ENCODE measurements at regions not wholly inside any gene's neighbourhood (a gene's known extent, or its start where the extent isn't known, plus 50 kb on each side); places are given as distances from the start of the nearest gene placed in this dataset.

DNA sequence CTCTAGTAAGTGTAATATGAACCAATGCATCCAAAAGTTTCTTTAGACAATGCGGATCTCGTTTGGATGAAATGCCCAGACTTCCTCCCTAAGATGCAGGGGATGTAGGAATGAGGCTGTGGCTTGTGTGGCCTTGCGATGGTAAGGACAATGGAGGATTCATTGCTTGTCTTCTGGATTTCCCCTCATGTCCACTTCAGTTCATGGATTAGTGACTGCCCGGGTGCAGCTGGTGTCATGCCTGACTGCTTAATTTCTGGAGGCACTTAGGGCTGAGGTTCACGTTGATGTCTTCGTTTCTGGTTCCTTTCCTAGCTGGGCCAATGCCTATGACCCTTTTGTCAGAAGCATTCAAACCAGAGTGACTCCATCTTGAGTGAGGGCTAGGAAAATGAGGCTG lies 93.8 kb downstream of the SCP2D1 start:
- TF ChIP-seq, protein P1, sequence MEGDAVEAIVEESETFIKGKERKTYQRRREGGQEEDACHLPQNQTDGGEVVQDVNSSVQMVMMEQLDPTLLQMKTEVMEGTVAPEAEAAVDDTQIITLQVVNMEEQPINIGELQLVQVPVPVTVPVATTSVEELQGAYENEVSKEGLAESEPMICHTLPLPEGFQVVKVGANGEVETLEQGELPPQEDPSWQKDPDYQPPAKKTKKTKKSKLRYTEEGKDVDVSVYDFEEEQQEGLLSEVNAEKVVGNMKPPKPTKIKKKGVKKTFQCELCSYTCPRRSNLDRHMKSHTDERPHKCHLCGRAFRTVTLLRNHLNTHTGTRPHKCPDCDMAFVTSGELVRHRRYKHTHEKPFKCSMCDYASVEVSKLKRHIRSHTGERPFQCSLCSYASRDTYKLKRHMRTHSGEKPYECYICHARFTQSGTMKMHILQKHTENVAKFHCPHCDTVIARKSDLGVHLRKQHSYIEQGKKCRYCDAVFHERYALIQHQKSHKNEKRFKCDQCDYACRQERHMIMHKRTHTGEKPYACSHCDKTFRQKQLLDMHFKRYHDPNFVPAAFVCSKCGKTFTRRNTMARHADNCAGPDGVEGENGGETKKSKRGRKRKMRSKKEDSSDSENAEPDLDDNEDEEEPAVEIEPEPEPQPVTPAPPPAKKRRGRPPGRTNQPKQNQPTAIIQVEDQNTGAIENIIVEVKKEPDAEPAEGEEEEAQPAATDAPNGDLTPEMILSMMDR (conservative IDR thresholded peaks at IDR 0.05; ENCODE audit: low read length): no peak
- H3K4me3 ChIP-seq (ENCODE audit: low read length): no peak overlapping the region
- DNase-seq (ENCODE audit: low read depth): no peak

DNA sequence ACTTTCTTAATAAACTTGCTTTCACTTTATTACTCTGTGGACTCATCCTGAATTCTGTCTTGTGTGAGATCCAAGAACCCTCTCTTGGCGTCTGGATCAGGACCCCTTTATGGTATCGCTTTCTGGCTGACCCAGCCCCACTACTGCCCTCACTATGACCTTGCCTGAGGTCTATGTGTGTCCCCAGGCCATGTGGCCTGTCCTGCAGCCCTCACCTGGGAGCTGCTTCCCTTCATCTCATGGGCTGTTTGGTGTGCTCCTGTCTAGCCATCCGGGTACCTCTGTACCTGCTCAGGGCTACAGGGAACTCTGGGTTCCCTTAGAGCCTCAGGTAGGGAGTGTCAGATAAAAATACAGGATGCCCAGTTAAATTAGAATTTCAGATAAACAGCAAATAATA lies 94.5 kb downstream of the SCP2D1 start:
- DNase-seq (ENCODE audit: low read depth): no peak
- no peak overlapping the region for H3K4me3 ChIP-seq (ENCODE audit: low read length)
- TF ChIP-seq, protein P1 (conservative IDR thresholded peaks at IDR 0.05; ENCODE audit: low read length): no peak

DNA sequence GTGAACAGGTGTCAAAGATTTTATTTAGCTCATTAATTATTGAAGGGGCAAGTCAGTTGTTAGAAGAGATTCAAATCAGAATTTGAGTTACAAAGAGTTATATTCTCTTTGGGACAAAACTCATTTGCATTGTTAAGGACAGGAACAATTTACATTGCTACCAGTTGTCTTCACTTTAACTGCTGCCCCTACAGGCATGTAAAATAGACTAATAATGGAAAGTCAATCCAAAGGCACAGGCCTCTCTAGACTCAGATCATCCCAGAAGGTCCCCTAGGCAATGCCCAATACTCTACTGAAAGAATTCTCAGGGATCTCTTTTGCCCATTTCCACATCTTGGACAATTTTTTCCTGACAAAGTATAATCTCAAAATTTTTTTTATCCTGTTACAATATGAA lies 95.7 kb downstream of the SCP2D1 start:
- DNase-seq (ENCODE audit: low read depth): no peak
- H3K4me3 ChIP-seq (ENCODE audit: low read length): no peak overlapping the region
- TF ChIP-seq, protein P1 (conservative IDR thresholded peaks at IDR 0.05; ENCODE audit: low read length): no peak

DNA sequence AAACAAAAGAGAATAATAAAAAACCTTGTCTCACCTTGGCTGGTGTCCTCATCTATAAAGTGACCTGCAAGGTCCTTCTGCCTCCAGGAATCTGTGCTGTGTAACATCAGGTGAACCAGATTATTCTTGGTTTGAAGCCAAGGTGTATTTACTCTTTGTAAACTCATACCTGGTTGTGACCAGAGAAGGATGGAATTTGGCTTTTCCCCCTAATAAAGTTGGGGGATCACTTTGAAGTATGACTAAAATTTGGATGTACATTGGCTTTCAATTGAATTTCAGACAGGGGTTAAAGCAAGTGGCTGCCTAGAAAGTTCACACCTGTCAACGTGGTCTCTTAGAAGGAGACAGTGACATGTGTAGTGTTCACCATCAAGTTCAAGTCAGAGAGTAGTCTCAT lies 100.1 kb downstream of the SCP2D1 start:
- H3K4me3 ChIP-seq (ENCODE audit: low read length): no peak overlapping the region
- TF ChIP-seq, protein P1 (conservative IDR thresholded peaks at IDR 0.05; ENCODE audit: low read length): no peak
- no peak for DNase-seq (ENCODE audit: low read depth)

DNA sequence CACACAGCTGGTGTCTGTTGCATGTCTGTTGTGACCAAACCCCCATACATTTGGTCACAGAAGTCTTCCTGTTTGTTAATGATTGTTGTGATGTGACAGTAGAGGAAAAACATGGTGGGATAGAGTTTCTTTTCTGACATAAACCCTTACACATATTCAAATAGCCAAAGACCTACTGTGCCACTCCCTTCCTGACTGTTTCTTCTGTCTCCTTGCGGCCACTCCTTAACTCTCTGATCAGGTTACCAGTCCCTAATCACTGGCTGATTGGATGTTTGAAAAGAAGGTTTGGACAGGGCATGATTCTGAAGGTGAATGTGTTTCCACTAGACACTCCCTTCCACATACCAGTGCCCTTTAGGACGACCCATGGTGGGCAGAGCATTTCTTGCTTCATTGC lies 101.2 kb downstream of the SCP2D1 start:
- H3K4me3 ChIP-seq (ENCODE audit: low read length): no peak overlapping the region
- DNase-seq (ENCODE audit: low read depth): no peak
- TF ChIP-seq, protein P1 (conservative IDR thresholded peaks at IDR 0.05; ENCODE audit: low read length): no peak

DNA sequence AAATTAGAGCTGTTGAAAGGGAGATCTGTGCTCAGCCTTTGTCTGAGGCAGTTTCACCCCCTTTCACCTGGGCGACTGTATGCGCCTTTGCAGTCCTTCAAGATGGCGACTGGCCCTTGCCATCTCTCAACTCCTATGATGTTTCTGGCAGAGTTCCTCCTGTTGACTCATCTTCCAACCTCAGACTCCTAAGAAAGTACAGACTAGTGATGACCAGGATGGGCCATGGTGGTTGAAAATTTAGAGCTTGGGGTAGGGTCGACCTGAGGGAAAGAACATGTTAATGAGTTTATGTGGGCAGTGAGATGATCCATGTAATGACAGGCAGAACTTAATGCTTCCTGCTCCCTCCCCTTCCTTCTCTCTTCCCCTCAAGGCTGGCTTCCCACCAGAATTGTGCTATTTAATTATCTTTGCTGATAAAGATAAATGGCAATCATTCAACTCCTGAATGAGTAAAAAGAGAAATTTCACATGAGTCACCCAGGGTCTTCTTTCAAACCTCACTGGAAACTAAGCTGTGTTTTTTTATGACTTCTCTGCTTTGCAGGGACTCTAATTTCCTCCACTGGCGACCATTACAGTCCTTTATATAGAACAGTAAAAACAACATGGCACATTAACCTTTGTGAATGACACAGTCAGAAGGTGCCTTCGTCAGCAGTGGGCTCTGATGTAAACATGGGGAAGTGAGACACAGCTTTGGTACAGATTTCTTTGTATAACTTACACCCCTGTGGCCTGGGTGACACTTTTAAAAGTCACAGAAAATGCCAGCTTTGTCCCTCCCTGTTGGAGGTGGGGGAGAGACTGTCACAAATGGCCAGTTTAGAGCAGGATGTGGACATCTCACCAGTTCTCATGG lies 103.5 kb downstream of the SCP2D1 start:
- no peak for DNase-seq (ENCODE audit: low read depth)
- no peak overlapping the region for H3K4me3 ChIP-seq (ENCODE audit: low read length)
- TF ChIP-seq, protein P1 (conservative IDR thresholded peaks at IDR 0.05; ENCODE audit: low read length): no peak

DNA sequence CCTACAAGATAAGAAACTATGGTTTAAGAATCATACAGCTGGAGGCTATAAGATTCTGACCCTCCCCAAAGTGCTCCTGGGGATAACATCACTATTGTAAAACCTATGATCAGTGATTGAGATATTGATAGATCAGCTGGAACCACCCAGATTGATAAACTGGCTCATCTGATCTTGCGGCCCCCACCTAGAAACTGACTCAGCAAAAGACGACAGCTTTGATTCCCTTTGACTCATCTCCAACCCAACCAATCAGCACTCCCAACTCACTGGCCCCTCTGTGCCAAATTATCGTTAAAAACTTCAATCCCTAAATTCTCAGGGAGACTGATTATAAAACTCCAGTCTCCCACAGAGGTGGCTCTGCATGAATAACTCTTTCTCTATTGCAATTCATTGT lies 106.4 kb downstream of the SCP2D1 start:
- TF ChIP-seq, protein P1 (conservative IDR thresholded peaks at IDR 0.05; ENCODE audit: low read length): no peak
- H3K4me3 ChIP-seq (ENCODE audit: low read length): no peak overlapping the region
- no peak for DNase-seq (ENCODE audit: low read depth)
